SH-SY5Y (cell line): ENCODE measurements at regions not wholly inside any gene's neighbourhood (a gene's known extent, or its start where the extent isn't known, plus 50 kb on each side); places are given as distances from the start of the nearest gene placed in this dataset.

Source experiments
- GATA2 ChIP-seq: IDR thresholded peaks from 2 replicates; pipeline ENCODE4 v1.6.1; 2011; ENCODE audit warnings: mild to moderate bottlenecking, low read depth, low read length
- GATA3 ChIP-seq: IDR thresholded peaks from 2 replicates; pipeline ENCODE4 v1.6.1; 2011; ENCODE audit warnings: low read depth, mild to moderate bottlenecking, low read length, moderate library complexity

GRCh38 chr16:85996843-85997242 is 97.9 kb downstream of the IRF8 start:
- TF ChIP-seq GATA3 (no peak), GATA2 (no peak)

- TF ChIP-seq GATA2 (no peak), GATA3 (no peak)
These were observed 99.4 kb downstream of the IRF8 start for GRCh38 chr16:85998171-85998867.

- no peak for TF ChIP-seq GATA3
These were observed 100.1 kb downstream of the IRF8 start for GRCh38 chr16:85998868-85999729.

- TF ChIP-seq GATA2 = no peak
- no peak for TF ChIP-seq GATA3
These were observed 100.8 kb downstream of the IRF8 start for GRCh38 chr16:85999778-86000177.

- TF ChIP-seq GATA3 (no peak), GATA2 (no peak)
These were observed 103.4 kb downstream of the IRF8 start for GRCh38 chr16:86002178-86002900.

- TF ChIP-seq GATA2 = no peak
- no peak for TF ChIP-seq GATA3
These were observed 108.6 kb downstream of the IRF8 start for GRCh38 chr16:86007524-86007923.

GRCh38 chr16:86010680-86011141 is 111.7 kb downstream of the IRF8 start:
- TF ChIP-seq GATA2 (no peak), GATA3 (no peak)

GRCh38 chr16:86011532-86011931 is 112.6 kb downstream of the IRF8 start:
- TF ChIP-seq GATA2 (no peak), GATA3 (no peak)

GRCh38 chr16:86012221-86012620 is 113.3 kb downstream of the IRF8 start:
- no peak for TF ChIP-seq GATA2
- no peak for TF ChIP-seq GATA3

- TF ChIP-seq GATA2 (no peak), GATA3 (no peak)
These were observed 114.9 kb downstream of the IRF8 start for GRCh38 chr16:86013867-86014266.

- no peak for TF ChIP-seq GATA3
- no peak for TF ChIP-seq GATA2
These were observed 116.6 kb downstream of the IRF8 start for GRCh38 chr16:86015606-86016005.

- TF ChIP-seq GATA2 = no peak
- TF ChIP-seq GATA3 = no peak
These were observed 117.4 kb downstream of the IRF8 start for GRCh38 chr16:86016201-86016965.

GRCh38 chr16:86018071-86018470 is 119.1 kb downstream of the IRF8 start:
- TF ChIP-seq GATA3 = no peak
- no peak for TF ChIP-seq GATA2

GRCh38 chr16:86018487-86018886 is 119.5 kb downstream of the IRF8 start:
- TF ChIP-seq GATA2 (no peak), GATA3 (no peak)
